ENCODE measurements at regions not wholly inside any gene's neighbourhood (a gene's known extent, or its start where the extent isn't known, plus 50 kb on each side); places are given as distances from the start of the nearest gene placed in this dataset.
A peak's percentile ranks its signal among the peaks of the same experiment; 100 is the strongest.

- Histone ChIP-seq H2AK5ac (ENCODE audit: insufficient read length, low read length) (no peak overlapping the region), H3K4ac (ENCODE audit: low read depth, low read length) (no peak overlapping the region), H2BK120ac (ENCODE audit: low read depth, low read length, poor library complexity, severe bottlenecking) (no peak overlapping the region), H3K9me3 (ENCODE audit: control insufficient read depth, low read depth, low read length) (no peaks in the 10 kb centered on the region), H3K79me1 (ENCODE audit: insufficient read depth, low read depth, low read length, poor library complexity, severe bottlenecking) (peaks cover 3% of the 10 kb centered on the region), H2BK20ac (ENCODE audit: low read depth, low read length, poor library complexity, severe bottlenecking) (no peak overlapping the region), H3K14ac (ENCODE audit: insufficient read depth, low read length) (no peak overlapping the region), H4K5ac (ENCODE audit: insufficient read length, low read depth, low read length) (no peak overlapping the region), H3K79me2 (ENCODE audit: insufficient read depth, low read length) (peaks cover 26% of the 10 kb centered on the region; the same call in 1 of the 2 replicates), H3T11ph (ENCODE audit: low read length) (no peak overlapping the region), H3K4me1 (ENCODE audit: insufficient read depth, low read length) (peaks cover 24% of the 10 kb centered on the region), H3K23ac (ENCODE audit: insufficient read length, low read depth, low read length) (no peak overlapping the region), H3K4me2 (ENCODE audit: insufficient read depth, insufficient read length, low read length) (no peak overlapping the region), H2AFZ (ENCODE audit: low read length) (no peak overlapping the region), H2BK15ac (ENCODE audit: low read depth, low read length) (no peak overlapping the region), H4K20me1 (ENCODE audit: control insufficient read depth, insufficient read depth, insufficient read length) (no peaks in the 10 kb centered on the region), H3K18ac (ENCODE audit: insufficient read length, low read depth, low read length) (no peak overlapping the region), H3K23me2 (ENCODE audit: insufficient read length, low read depth, low read length, poor library complexity, severe bottlenecking) (no peaks in the 10 kb centered on the region), H3K27me3 (ENCODE audit: insufficient read depth, low read length) (no peaks in the 10 kb centered on the region), H3K9ac (ENCODE audit: extremely low read depth, insufficient read length, low read length) (no peak overlapping the region), H2BK12ac (ENCODE audit: insufficient read length, low read depth, low read length) (no peak overlapping the region), H4K91ac (ENCODE audit: insufficient read length, low read depth, low read length) (no peak overlapping the region), H3K56ac (ENCODE audit: insufficient read length, low read depth, low read length) (no peak overlapping the region), H2BK5ac (ENCODE audit: insufficient read length, low read length) (no peak overlapping the region), H4K8ac (replicated peaks; ENCODE audit: insufficient read length, low read depth, low read length) (no peak overlapping the region), H3K27ac (ENCODE audit: insufficient read length, low read depth, low read length) (no peak overlapping the region)
- Mint-ChIP-seq H3K27me3 (ENCODE audit: low read depth) (no peaks in the 10 kb centered on the region), H3K27ac (peak overlapping the region in 1 of 3 experiments; percentile 53; a peak in 1 of 7 replicates), H3K36me3 (ENCODE audit: insufficient read depth in 1 of 3, low read depth in 3 of 3) (peaks cover 5 to 7% (median 6%) of the 10 kb centered on the region in 3 experiments; a peak in 6 of 7 replicates), H3K4me3 (no peak overlapping the region), H3K9me3 (no peaks in the 10 kb centered on the region), H3K4me1 (peaks cover 57 to 62% of the 10 kb centered on the region in 2 experiments)
- no peak for DNase-seq
- WGBS (ENCODE audit: extremely low coverage, insufficient read length, low lambda C conversion rate): no CpG with 5 or more reads among the region's 3 CpGs
- TF ChIP-seq, protein P1, sequence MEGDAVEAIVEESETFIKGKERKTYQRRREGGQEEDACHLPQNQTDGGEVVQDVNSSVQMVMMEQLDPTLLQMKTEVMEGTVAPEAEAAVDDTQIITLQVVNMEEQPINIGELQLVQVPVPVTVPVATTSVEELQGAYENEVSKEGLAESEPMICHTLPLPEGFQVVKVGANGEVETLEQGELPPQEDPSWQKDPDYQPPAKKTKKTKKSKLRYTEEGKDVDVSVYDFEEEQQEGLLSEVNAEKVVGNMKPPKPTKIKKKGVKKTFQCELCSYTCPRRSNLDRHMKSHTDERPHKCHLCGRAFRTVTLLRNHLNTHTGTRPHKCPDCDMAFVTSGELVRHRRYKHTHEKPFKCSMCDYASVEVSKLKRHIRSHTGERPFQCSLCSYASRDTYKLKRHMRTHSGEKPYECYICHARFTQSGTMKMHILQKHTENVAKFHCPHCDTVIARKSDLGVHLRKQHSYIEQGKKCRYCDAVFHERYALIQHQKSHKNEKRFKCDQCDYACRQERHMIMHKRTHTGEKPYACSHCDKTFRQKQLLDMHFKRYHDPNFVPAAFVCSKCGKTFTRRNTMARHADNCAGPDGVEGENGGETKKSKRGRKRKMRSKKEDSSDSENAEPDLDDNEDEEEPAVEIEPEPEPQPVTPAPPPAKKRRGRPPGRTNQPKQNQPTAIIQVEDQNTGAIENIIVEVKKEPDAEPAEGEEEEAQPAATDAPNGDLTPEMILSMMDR (conservative IDR thresholded peaks at IDR 0.05): no peak
Measured at GRCh38 chr6:21829126-21829525, 235.6 kb downstream of the SOX4 start.
